HG03196 (cell line): ENCODE measurements at regions not wholly inside any gene's neighbourhood (a gene's known extent, or its start where the extent isn't known, plus 50 kb on each side); places are given as distances from the start of the nearest gene placed in this dataset.

Experiments
- ATAC-seq: cut with Tn5 transposase; IDR thresholded peaks from one replicate; pipeline ENCODE4 v1.9.1; 2021; ENCODE audit not compliant: unreplicated experiment

- no peak for ATAC-seq
Measured at GRCh38 chr14:61847861-61848260, 85.6 kb downstream of the SNAPC1 start.

GRCh38 chr14:61854898-61855297, 92.7 kb downstream of the SNAPC1 start:
- ATAC-seq, result no peak

- peak; percentile 97 for ATAC-seq
Measured at GRCh38 chr14:61860294-61860918, 98.2 kb downstream of the SNAPC1 start.

GRCh38 chr14:61861320-61861865, 99.2 kb downstream of the SNAPC1 start:
- no peak for ATAC-seq

- ATAC-seq, result no peak
Measured at GRCh38 chr14:61864329-61864898, 102.2 kb downstream of the SNAPC1 start.

- peak; percentile 93 for ATAC-seq
Measured at GRCh38 chr14:61866932-61867920, 105.0 kb downstream of the SNAPC1 start.

- no peak for ATAC-seq
Measured at GRCh38 chr14:61868846-61869245, 106.6 kb downstream of the SNAPC1 start.

GRCh38 chr14:61870163-61870562, 107.9 kb downstream of the SNAPC1 start:
- ATAC-seq, result no peak

- ATAC-seq, result peak; percentile 92
Measured at GRCh38 chr14:61872452-61872851, 110.2 kb downstream of the SNAPC1 start.

- no peak for ATAC-seq
Measured at GRCh38 chr14:61875483-61875882, 113.3 kb downstream of the SNAPC1 start.

GRCh38 chr14:61876362-61877034, 114.3 kb downstream of the SNAPC1 start:
- no peak for ATAC-seq

- no peak for ATAC-seq
Measured at GRCh38 chr14:61877035-61877390, 114.8 kb downstream of the SNAPC1 start.

- no peak for ATAC-seq
Measured at GRCh38 chr14:61877768-61878167, 115.5 kb downstream of the SNAPC1 start.

- no peak for ATAC-seq
Measured at GRCh38 chr14:61878931-61879330, 116.7 kb downstream of the SNAPC1 start.

GRCh38 chr14:61881046-61881445, 118.8 kb downstream of the SNAPC1 start:
- no peak for ATAC-seq

GRCh38 chr14:61884711-61885110, 122.5 kb downstream of the SNAPC1 start:
- no peak for ATAC-seq

GRCh38 chr14:61885203-61885961, 123.2 kb downstream of the SNAPC1 start:
- no peak for ATAC-seq

- no peak for ATAC-seq
Measured at GRCh38 chr14:61887628-61888027, 125.4 kb downstream of the SNAPC1 start.

GRCh38 chr14:61889914-61890351, 127.7 kb downstream of the SNAPC1 start:
- peak; percentile 99 for ATAC-seq

- no peak for ATAC-seq
Measured at GRCh38 chr14:61891170-61891569, 128.9 kb downstream of the SNAPC1 start.
